ENCODE measurements at regions not wholly inside any gene's neighbourhood (a gene's known extent, or its start where the extent isn't known, plus 50 kb on each side); places are given as distances from the start of the nearest gene placed in this dataset.

DNA sequence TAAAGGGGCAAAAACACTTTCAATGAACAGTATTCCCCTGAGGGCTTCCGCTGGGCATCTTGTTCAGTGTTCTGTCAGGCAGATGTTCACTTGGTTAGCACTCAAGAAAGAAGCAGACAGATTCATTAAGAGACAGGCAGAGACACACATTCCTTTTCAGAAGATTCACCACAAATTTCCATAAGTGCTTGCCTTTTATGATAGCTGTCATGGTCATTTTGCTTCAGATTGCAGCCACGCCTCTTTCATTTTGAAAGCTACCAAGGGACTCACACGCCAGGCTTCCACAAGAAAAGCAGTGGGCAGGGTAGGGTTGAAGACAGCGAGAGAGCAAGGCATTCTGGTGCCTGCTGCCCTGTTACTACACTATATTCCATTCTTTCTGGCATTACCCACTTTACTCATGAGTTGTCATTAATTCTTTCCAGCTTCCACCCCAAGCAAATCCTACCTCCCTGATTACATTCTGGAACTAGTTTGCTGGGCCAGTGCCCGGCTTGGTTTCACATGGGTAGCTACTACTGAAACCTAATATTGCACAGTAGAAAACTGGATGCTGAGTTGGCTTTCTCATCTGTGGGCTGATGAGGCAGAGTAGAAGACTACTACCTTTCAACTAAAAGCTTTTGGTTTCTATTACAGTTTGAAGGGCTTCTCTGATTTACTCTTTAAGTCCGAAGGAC lies 91.2 kb upstream of the COL24A1 start (continued):
- TF ChIP-seq TCF3 (IDR thresholded peaks at IDR 0.05; ENCODE audit: borderline replicate concordance, insufficient read depth, low read depth, low read length) = no peak
- TF ChIP-seq, protein P1, sequence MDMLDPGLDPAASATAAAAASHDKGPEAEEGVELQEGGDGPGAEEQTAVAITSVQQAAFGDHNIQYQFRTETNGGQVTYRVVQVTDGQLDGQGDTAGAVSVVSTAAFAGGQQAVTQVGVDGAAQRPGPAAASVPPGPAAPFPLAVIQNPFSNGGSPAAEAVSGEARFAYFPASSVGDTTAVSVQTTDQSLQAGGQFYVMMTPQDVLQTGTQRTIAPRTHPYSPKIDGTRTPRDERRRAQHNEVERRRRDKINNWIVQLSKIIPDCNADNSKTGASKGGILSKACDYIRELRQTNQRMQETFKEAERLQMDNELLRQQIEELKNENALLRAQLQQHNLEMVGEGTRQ (IDR thresholded peaks at IDR 0.05; ENCODE audit: borderline replicate concordance, low read depth, low read length) = no peak
- no peak for TF ChIP-seq ATF3 (IDR thresholded peaks at IDR 0.05; ENCODE audit: borderline replicate concordance, extremely low read depth, low read depth, low read length)
- no peak for TF ChIP-seq PBX3 (IDR thresholded peaks at IDR 0.05; ENCODE audit: insufficient replicate concordance, low read depth, low read length)

DNA sequence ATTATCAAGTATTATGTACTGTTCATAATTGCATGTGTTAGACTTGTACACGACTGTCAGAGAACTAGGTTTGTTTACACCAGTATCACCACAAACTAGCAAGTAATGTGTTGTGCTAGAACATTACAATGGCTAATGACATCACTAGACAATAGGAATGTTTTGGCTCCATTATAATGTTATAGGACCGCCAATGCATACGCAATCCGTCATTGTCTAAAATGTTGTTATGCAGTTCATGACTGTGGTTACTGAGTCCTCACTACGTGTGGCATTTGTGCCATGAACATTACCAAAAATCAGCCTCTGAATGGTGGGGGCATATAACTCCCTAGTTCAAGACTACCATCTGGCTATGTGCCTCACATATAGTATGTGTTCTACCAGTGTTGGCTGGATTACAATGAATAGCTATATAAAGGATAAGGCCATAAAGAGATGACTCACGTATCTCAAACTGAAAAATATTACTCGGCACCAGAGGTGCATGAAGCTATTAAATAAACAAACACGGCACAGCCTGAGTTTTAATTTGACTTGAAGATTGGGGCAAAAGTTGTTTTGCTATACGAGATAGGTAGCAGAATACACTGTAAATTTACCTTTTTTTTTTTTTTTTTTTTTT lies 89.1 kb upstream of the COL24A1 start:
- TF ChIP-seq SUPT20H (IDR thresholded peaks at IDR 0.05; ENCODE audit: borderline replicate concordance, control insufficient read depth, low read depth, low read length) (no peak), ZNF24 (IDR thresholded peaks at IDR 0.05) (no peak), DPF2 (IDR thresholded peaks at IDR 0.05) (no peak)
- Histone ChIP-seq H3K27me3 (replicated peaks in 1 of 2; ENCODE audit: control insufficient read depth in 2 of 2, insufficient read depth in 2 of 2, low read length in 1 of 2) (no peaks in the 10 kb centered on the region), H3K27ac (ENCODE audit: control insufficient read depth, insufficient read depth) (no peak overlapping the region), H4K20me1 (ENCODE audit: control insufficient read depth, insufficient read depth) (no peaks in the 10 kb centered on the region), H3K36me3 (ENCODE audit: control insufficient read depth in 2 of 2, insufficient read depth in 2 of 2, low read length in 1 of 2) (no peaks in the 10 kb centered on the region), H3K9me3 (replicated peaks; ENCODE audit: control insufficient read depth, insufficient read depth, low read length) (no peaks in the 10 kb centered on the region), H3K4me3 (no peak overlapping the region), H3K4me1 (ENCODE audit: control insufficient read depth, insufficient read depth, low read length) (no peaks in the 10 kb centered on the region), H3K4me2 (ENCODE audit: control insufficient read depth, insufficient read depth) (no peak overlapping the region), H3K79me2 (ENCODE audit: control insufficient read depth, insufficient read depth, low read length) (no peaks in the 10 kb centered on the region), H3K9ac (ENCODE audit: control insufficient read depth, insufficient read depth, low read length) (no peak overlapping the region), H2AFZ (ENCODE audit: control insufficient read depth, low read depth, low read length) (no peak overlapping the region)
- POLR2A ChIA-PET = no interaction called here
- no TSS peak for BruUV-seq (replicated peaks)
- FAIRE-seq (no peak), DNase-seq (ENCODE audit: low read depth, low spot score) (no peak), ATAC-seq (no peak)
- CTCF ChIA-PET = no interaction called here
- SMC1A ChIA-PET (ENCODE audit: uncharacterized antibody, unreplicated experiment) = no interaction called here
- RAD21 ChIA-PET (ENCODE audit: unreplicated experiment) = no interaction called here
- in situ Hi-C loops (cut with MboI) = no loop called here
- WGBS (ENCODE audit: insufficient coverage, insufficient replicate concordance, low lambda C conversion rate, missing lambda C conversion rate) = 63% methylated on average over 9 of the region's 9 CpGs
- intact Hi-C loops (cut with micrococcal nuclease; ENCODE audit: unreplicated experiment) = no loop called here
